GM18907 (cell line): ENCODE measurements at regions not wholly inside any gene's neighbourhood (a gene's known extent, or its start where the extent isn't known, plus 50 kb on each side); places are given as distances from the start of the nearest gene placed in this dataset.

Source experiments
- ATAC-seq: cut with Tn5 transposase; IDR thresholded peaks from one replicate; pipeline ENCODE4 v1.9.1; 2021; ENCODE audit warnings: mild to moderate bottlenecking, moderate library complexity; ENCODE audit not compliant: unreplicated experiment

DNA sequence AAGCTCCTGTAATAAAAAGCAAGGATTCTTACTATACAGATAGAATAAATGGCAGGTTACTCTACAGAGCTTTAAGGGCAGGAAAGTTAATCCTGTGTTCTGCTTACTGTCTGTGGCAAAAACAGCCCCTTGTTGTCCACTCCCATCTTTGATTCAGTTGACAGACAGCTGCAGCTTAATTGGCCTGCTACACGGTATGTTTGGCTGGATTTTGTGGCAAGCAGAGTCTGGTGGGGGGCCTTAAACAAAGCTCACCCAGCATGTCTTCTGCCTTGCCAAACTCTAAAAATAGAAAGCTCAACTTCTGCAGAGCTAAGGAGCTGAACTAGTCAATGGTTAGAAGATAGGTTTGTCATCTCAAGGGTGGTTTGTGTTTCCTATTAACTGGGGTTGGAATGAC lies 407.2 kb downstream of the HLX start:
- no peak for ATAC-seq

DNA sequence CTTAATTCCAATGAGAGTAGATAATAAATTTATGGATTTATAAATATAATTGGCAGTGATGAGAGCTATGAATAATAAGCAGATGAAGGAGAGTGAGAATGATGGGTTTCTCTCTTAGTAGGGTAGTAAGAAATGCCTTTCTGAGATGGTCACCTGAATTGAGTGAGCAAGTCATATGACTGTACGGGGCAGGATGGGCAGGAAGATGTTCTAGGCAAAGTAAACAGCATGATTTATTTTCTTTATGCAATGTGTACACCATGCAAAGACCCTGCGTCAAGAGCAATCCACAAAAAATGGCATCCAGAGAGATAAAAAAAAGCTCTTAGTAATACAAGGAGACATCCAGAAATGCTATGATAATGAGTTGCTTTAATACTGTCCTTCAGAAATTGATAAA lies 409.9 kb downstream of the HLX start:
- ATAC-seq: no peak

DNA sequence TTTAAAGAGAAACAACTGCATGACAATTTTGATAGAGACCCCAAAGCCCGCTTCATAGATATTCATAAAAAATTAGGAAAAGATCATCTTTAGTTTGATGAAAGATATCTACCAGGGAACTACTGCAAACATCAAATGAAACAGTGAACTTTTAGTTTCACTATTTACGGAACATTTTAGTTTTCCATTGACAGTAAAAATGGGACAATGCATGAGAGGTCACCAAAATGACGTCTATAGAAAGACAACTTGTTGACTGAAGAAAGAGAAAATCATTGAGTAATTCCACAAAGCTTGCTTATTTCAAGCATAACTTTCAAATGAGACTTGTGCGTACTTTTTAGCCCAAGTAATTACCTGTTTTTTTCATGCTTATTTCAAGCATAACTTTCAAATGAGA lies 411.4 kb downstream of the HLX start:
- no peak for ATAC-seq

DNA sequence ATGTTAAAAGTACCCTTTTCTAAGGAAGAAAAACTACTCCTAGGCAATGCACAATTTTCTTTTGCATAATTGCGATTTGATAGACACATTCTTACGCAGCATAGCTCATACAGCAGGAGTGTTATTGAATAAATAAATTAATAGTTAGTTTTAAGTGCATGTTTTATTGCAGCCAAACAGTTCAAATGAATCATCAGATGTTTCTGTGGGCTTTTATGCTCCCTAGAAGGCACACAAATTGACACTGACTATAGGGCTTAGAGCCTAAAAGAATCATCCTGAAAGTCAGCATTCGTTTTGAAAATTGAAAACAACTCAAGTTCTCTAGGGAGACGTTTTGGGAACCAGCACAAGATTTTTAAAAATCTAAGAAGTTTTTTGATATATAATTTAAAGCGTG lies 411.9 kb downstream of the HLX start:
- ATAC-seq: no peak

DNA sequence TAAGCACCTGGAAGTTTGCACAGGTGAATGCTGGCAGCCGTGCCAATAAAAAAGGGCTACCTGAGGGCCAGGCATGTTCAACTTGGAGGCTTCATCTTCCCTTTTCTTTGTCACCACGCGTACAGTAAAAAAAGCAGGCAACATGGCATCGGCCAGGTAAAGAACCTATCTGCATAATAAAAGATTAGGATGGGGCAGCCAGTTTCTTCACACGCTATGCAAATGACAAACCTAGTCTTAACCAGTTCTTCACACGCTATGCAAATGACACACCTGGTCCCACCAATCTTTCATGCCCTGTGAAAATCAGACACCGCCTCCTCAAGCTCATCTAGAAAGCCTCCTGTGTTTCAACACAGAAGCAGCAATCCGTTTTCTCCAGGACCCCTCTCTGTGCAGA lies 413.4 kb downstream of the HLX start:
- ATAC-seq: no peak

DNA sequence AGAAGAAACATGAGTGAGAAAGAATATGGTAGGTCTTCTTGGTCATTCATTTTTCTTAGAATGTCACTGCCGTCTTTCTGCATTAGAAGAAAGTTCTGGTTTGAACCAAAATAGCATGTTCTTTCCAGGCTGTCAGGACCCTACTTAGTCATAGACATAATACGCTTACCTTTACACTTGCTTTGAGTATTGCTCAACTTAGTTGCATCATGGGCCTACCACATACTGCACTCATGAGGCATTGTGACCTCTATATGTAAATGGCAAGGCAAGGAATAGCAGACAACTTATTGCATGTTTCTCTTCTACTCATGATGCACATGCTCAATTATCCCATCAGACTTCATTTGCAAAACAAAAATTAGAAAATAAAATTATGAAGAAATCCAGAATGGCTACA lies 415.0 kb downstream of the HLX start:
- ATAC-seq: no peak

DNA sequence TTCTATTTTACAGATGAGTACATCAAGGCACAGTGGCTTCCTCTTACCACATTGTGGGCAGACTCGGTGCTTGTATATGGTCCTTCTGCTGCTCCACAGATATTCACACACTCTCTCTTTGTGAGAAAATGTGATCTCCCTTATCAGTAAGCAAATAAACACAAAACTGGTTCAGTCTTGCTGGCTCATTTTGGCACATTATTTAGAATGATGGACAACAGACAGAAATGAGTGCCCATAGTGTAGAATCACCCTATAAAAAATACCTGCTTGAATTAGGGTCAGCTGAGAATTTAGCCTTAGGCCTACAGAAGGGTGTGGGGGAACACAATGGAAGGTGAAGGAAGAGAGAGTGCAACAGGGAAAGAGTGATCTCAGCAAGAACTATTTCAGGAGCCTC lies 423.1 kb downstream of the HLX start:
- no peak for ATAC-seq

DNA sequence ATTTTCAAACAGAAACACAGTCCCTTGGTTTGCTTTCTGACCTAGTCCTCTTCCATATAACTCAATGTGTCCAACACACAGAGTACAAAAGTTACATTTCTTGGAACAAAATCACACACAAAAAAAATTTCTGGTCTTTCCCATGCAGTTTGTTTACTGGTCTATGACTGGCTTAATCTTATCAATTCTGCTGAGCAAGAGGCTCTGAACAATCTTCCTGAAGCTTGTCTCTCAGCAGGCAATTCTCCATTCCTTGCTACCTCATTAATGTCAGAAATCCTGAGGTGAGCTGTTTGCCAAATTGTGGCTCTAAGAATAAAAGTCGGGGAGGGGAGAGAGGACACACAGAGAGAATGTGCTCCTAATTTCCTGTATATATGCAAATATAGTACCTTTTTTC lies 423.6 kb downstream of the HLX start:
- no peak for ATAC-seq

DNA sequence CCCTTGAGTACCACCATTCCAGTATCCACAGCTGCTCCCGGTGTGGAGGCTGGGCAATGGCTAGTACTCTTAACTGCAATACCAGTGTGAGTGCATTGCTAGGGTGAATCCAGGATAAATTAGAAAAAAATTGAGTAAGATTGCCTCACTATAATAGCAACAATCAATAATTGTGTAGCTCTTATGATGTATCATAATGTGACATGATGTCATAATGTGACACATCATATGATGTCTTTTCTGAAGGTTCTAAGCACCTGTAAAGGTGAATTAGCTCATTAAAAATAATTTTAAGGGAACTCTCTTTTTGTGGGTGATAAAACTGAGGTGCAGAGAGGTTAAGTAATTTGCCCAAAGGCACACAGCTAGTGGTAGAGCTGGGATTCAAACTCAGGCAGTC lies 424.4 kb downstream of the HLX start:
- ATAC-seq: no peak

DNA sequence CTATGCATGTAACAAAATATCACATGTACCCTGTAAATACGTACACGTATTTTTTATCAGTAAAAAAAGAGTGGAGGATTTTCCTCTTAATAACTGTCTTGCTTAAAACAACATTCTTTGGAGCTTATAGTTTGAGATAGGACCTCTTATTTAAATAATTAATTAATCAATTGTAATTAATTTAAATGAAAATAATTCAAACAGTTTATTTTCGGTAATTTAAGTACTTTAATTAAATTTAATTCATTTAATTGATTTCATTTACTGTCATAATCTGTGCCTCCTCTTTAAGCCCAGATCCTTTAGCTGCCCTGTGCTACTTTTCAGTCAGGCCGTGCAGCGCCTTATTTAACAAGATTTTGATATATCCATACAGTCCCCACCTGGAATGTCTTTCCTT lies 427.0 kb downstream of the HLX start:
- no peak for ATAC-seq

DNA sequence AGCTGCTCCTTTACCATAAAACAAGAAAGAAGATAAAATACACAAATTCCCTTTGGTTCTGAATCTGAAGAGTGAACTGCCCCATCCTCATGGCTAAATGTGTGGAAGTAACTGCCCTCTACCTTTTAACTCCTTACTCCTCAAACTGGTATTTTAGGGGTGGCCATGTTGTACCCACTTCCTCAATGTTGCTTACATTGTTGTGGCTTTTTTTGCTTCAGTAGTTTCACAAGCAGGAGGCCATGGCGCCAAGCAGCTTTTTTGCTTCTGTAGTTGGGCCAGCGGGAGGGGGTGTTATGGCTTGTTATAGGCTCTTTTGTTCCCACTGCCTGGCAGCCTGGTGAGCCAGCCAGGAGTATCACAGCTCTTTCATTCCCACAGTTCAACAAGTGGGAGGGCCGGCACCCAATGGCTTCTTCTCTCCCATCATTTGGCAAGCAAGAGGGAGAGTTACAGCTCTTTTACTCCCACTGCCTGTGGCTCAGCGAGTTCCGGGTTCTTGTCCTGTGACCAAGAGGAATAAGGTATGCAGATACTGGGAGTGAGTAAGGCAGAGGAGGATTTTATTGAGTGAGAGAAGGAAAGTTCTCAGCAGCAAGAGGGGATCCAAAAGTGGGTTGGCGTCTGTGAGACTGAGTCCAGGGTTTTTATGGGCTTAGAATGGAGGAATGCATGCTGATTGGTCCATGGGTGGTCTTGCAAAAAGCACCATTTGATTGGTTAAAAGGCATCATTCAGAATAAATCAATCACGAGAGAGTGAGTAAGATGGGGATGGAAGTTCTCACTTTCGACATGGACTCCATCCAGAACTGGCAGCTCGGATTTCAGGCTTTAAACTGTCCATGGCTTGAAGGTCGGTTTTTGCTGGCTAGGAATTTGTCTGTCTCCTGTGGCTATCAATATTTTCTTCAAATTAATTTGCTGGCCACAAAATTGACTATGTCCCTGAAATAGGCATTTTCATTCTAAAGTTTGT lies 429.6 kb downstream of the HLX start:
- no peak for ATAC-seq

DNA sequence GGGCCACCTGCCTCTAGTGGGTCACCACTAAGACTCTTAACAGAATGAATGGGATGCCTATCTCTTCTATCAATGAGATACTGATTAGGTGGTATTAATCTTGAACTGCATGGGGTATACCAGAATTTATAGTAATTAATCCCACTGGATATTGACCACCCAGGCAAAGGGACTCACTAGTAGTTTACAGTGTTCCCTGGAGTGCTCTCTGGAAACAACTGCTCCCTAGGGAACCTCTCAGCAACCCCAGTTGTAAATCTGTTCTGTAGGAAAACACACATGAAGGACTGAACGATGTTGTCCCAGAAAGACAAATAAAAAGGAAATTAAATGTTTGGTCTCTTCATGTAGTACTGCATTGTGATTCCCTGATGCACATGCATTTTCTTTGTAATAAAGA lies 430.5 kb downstream of the HLX start:
- no peak for ATAC-seq

DNA sequence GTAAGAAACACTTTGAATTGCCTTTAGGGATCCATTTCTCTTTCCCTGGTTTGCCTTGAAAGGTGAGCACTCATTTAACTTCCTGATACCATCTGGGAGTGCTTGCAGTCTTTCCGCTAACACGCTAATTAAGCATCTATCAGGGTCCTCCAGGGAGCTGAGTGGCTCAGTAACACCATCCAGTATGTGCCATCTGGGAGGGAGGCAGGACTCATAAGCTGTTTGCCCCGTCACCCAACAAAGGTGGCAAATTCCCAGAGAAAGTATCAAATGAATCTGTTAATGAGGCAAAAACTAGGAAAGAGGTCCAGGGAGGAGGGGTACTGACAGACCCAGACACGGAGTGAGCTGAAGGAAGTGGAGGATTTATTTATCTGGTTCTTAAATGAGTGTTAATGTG lies 430.9 kb downstream of the HLX start:
- no peak for ATAC-seq

DNA sequence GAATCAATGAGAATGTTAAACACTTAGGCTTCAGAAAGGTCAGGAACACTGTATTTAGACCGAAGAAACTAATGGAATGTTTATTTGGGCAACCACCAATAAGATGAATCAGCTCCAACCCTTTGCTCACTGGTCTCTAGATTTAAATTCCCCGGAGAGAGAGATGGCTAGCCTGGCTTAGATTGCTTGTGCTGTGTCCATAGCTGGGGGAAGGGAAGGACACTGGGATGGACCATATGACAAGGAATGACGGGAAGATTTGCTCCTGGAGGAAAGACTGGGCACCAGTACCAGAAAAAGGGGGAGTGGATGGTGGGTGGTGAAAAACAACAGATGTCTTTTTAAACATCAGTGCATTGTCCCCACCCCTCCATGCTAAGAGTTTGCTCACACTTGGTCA lies 426.6 kb downstream of the DUSP10 start:
- ATAC-seq: no peak

DNA sequence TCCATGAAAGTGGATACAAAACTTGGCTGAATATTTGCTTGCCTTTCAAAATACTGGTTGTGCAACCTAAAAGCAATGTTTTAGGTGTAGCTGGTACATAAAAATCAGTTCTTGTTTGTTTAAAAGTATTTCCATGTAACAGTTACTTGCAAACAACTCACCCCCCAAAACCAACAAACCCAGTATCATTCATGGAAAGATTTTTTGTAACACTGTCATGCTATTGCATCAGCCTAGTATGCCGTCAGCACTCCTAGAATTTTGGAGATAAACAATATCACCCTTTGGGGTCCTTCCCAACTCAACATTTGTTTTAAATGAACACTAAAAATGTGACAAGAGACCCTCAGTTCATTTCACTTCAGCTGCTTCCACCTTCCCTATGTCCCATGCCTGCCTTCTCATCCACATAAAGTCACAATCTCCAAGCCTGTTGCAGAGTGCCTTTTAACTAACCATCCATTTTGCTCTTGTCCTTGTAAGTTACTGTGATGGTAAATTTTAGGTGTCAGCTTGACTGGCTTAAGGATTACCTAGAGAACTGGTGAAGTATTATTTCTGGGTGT lies 425.3 kb downstream of the DUSP10 start:
- ATAC-seq: no peak

DNA sequence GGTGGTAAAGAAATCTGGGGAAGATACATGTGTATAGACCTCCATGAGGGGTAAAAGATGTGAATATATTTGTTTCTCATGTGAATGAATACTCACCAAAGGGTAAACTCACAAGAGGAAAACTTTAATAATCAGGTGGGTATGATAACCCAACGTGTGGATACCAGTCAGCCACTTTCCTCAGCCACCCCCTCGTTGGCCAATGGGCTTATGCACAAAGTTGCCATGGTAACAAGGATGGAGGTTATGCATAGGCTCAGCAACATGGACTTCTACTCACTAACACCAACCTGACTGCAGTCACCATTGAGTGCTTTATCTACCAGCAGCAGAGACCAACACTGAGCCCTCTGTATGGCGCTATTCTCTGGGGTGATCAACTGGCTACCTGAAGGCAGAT lies 424.4 kb downstream of the DUSP10 start:
- ATAC-seq: no peak

DNA sequence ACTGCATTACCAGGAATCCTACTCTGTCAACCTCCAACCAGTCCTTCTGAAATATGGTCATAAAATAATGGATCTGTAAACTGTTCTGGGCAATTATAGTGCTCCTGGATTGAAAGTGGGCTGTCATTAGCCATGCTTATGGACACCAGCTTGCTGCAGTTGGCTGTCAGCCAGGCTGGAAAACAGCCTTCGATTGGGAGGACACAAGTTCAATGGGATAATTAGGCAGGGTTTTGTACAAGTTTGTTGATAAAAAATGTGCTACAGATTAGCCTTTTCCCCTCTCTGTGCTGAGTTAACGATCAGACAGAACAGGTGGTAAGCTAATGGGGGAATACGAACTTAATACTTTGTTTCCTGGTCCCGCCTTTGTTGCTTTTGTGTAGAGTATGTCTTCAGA lies 413.9 kb downstream of the DUSP10 start:
- ATAC-seq: no peak

DNA sequence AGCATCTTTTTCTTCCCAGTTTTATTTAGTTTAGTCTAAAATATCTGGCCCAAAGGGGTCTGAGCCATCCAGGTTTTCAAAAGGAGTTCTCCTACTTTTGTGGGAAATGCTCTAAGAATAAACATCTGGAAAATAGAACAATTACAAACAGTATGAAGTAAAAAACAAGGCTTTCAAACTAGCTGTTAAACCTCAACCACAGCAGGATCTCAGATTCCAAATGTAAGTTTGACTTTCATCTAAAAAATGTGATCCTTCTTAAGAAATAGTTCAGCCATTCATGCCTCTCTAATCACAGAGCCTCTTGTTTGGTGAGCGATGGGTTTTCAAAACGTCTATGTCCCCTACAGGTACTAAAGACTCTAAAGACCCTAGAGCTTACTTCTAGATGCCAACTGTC lies 413.5 kb downstream of the DUSP10 start:
- ATAC-seq: no peak

DNA sequence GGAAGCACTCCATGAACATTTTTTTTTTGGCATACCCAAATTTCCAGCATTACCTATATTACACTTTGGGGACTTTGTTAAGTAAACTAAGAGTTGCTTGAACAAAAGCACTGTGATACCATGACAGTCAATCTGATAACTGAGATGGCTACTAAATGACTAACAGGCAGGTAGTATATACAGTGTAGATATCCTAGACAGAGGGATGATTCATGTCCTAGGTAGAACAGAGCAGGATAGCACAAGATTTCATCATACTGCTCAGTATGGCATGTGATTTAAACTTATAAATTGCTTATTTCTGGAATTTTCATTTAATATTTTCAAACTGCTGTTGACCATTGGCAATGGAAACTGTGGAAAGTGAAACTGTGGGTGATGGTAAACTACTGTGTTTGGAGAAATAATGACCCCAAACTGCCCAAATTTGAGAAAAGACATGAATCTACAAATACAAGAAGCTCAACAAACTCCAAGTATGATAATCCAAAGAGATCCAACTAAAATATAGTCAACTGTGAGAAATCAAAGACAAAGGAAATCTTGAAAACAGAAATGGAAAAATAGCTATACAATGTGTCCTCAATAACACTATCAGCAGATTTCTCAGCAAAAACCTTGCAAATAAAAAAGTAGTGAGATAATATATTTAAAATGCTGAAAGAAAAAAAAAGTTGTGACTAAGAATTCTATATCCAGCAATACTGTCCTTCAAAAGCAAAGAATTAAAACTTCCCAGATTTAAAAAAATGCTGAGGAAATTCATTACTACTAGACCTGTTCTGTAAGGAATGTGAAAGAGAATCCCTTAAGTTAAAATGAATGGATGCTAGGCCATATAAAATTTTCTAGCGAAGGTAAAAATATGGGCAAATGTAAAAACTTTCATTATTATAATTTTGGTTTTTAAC lies 410.4 kb downstream of the DUSP10 start:
- ATAC-seq: no peak

DNA sequence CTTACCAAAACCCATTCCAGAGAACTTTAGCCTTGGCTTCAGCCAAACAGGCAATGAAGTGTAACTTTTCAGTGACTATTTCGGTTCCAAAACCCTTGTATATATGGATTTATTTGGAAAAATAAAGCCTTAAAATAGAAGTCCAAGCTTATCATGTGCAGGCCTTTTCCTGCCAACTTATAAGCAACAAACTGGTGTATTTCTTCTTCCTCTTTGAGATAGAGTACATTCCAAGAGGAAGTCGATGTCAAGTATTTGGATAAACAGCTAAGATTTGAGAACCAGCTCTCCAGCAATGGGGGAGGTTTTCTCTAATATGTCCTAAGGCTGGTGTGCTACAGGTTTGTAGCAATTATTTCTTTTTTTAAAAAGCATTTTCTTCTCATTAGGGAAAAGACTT lies 407.8 kb downstream of the DUSP10 start:
- ATAC-seq: no peak
